ENCODE measurements at regions not wholly inside any gene's neighbourhood (a gene's known extent, or its start where the extent isn't known, plus 50 kb on each side); places are given as distances from the start of the nearest gene placed in this dataset.
"Not testable (repeated sequence)": the region's sequence is repeated elsewhere in the genome, so short reads cannot be mapped to it uniquely, and the experiment has no call there.

- not testable (repeated sequence) for DNase-seq
Measured at GRCh38 chr12:58426437-58426836, 485.1 kb downstream of the ATP23 start.

- DNase-seq = no peak
Measured at GRCh38 chr12:58433959-58434358, 486.3 kb downstream of the LRIG3 start.

GRCh38 chr12:58434726-58435125 lies 485.6 kb downstream of the LRIG3 start:
- no peak for DNase-seq

- no peak for DNase-seq
Measured at GRCh38 chr12:58435647-58436046, 484.7 kb downstream of the LRIG3 start.

- DNase-seq = no peak
Measured at GRCh38 chr12:58441483-58441882, 478.8 kb downstream of the LRIG3 start.

GRCh38 chr12:58443273-58443980 lies 476.9 kb downstream of the LRIG3 start:
- DNase-seq = no peak

- DNase-seq = no peak
Measured at GRCh38 chr12:58443981-58444371, 476.3 kb downstream of the LRIG3 start.

GRCh38 chr12:58450868-58451482 lies 469.3 kb downstream of the LRIG3 start:
- DNase-seq = no peak

GRCh38 chr12:58452546-58452945 lies 467.8 kb downstream of the LRIG3 start:
- no peak for DNase-seq

- no peak for DNase-seq
Measured at GRCh38 chr12:58453306-58453705, 467.0 kb downstream of the LRIG3 start.

GRCh38 chr12:58455136-58455535 lies 465.2 kb downstream of the LRIG3 start:
- DNase-seq = no peak

GRCh38 chr12:58458102-58458501 lies 462.2 kb downstream of the LRIG3 start:
- no peak for DNase-seq

GRCh38 chr12:58459191-58459590 lies 461.1 kb downstream of the LRIG3 start:
- no peak for DNase-seq

- DNase-seq = no peak
Measured at GRCh38 chr12:58463051-58463450, 457.3 kb downstream of the LRIG3 start.

GRCh38 chr12:58465418-58465817 lies 454.9 kb downstream of the LRIG3 start:
- no peak for DNase-seq

- DNase-seq = no peak
Measured at GRCh38 chr12:58470266-58471010, 449.9 kb downstream of the LRIG3 start.

GRCh38 chr12:58479401-58479800 lies 440.9 kb downstream of the LRIG3 start:
- no peak for DNase-seq

GRCh38 chr12:58481811-58482210 lies 438.5 kb downstream of the LRIG3 start:
- DNase-seq = no peak

GRCh38 chr12:58487255-58487654 lies 433.0 kb downstream of the LRIG3 start:
- DNase-seq = no peak

GRCh38 chr12:58487678-58488161 lies 432.6 kb downstream of the LRIG3 start:
- DNase-seq = no peak

- no peak for DNase-seq
Measured at GRCh38 chr12:58489394-58489793, 430.9 kb downstream of the LRIG3 start.

- no peak for DNase-seq
Measured at GRCh38 chr12:58491306-58491705, 429.0 kb downstream of the LRIG3 start.

GRCh38 chr12:58496411-58497190 lies 423.7 kb downstream of the LRIG3 start:
- no peak for DNase-seq

Measured in amniotic stem cell (primary cell).